ENCODE measurements at regions not wholly inside any gene's neighbourhood (a gene's known extent, or its start where the extent isn't known, plus 50 kb on each side); places are given as distances from the start of the nearest gene placed in this dataset.

- H3K27ac ChIP-seq (ENCODE audit: low read depth, low read length), result no peak overlapping the region
- H3K4me1 ChIP-seq (ENCODE audit: insufficient read depth, low read length), result no peaks in the 10 kb centered on the region
- DNase-seq (ENCODE audit: low read depth), result no peak
- H3K27me3 Mint-ChIP-seq (ENCODE audit: low read depth, unreplicated experiment), result no peaks in the 10 kb centered on the region
- H3K4me2 ChIP-seq (ENCODE audit: low read length), result no peak overlapping the region
- H3K27me3 ChIP-seq (ENCODE audit: insufficient read depth, low read length), result no peaks in the 10 kb centered on the region
- no peaks in the 10 kb centered on the region for H3K36me3 Mint-ChIP-seq (ENCODE audit: low read depth, unreplicated experiment)
- no peaks in the 10 kb centered on the region for H3K9me3 ChIP-seq (ENCODE audit: insufficient read depth, low read depth, low read length)
- H3K9me3 Mint-ChIP-seq (ENCODE audit: unreplicated experiment), result no peaks in the 10 kb centered on the region
- H3K4me3 ChIP-seq (ENCODE audit: insufficient read depth, low read depth, low read length), result no peak overlapping the region
- no peak for FAIRE-seq
- H3K79me2 ChIP-seq (ENCODE audit: insufficient read depth, low read length), result no peaks in the 10 kb centered on the region
- H3K4me1 Mint-ChIP-seq (ENCODE audit: low read depth, unreplicated experiment), result no peaks in the 10 kb centered on the region
- no peaks in the 10 kb centered on the region for H4K20me1 ChIP-seq (ENCODE audit: insufficient read depth, low read length)
- no peak overlapping the region for H2AFZ ChIP-seq (ENCODE audit: low read depth, low read length)
- H3K4me3 Mint-ChIP-seq (ENCODE audit: unreplicated experiment), result no peak overlapping the region
- TF ChIP-seq CTCF (IDR thresholded peaks at IDR 0.05; ENCODE audit: insufficient read depth, low read depth, low read length) (no peak), EZH2 (IDR thresholded peaks at IDR 0.05; ENCODE audit: insufficient read depth, low read length) (no peak)
- H3K36me3 ChIP-seq (ENCODE audit: insufficient read depth, low read length), result no peaks in the 10 kb centered on the region
- H3K27ac Mint-ChIP-seq (ENCODE audit: unreplicated experiment), result no peak overlapping the region
- no peak overlapping the region for H3K9ac ChIP-seq (ENCODE audit: low read length)
Measured at GRCh38 chr4:178471994-178472393, 1029.8 kb upstream of the AGA start.

- Histone ChIP-seq H3K4me1 (ENCODE audit: insufficient read depth, low read length) (no peaks in the 10 kb centered on the region), H3K27ac (ENCODE audit: low read depth, low read length) (no peak overlapping the region), H3K9ac (ENCODE audit: low read length) (no peak overlapping the region), H4K20me1 (ENCODE audit: insufficient read depth, low read length) (no peaks in the 10 kb centered on the region), H3K27me3 (ENCODE audit: insufficient read depth, low read length) (no peaks in the 10 kb centered on the region), H3K79me2 (ENCODE audit: insufficient read depth, low read length) (no peaks in the 10 kb centered on the region), H3K4me3 (ENCODE audit: insufficient read depth, low read depth, low read length) (no peak overlapping the region), H3K36me3 (ENCODE audit: insufficient read depth, low read length) (no peaks in the 10 kb centered on the region), H3K9me3 (ENCODE audit: insufficient read depth, low read depth, low read length) (no peaks in the 10 kb centered on the region), H2AFZ (ENCODE audit: low read depth, low read length) (no peak overlapping the region), H3K4me2 (ENCODE audit: low read length) (no peak overlapping the region)
- FAIRE-seq, result no peak
- Mint-ChIP-seq H3K27ac (ENCODE audit: unreplicated experiment) (no peak overlapping the region), H3K4me1 (ENCODE audit: low read depth, unreplicated experiment) (no peaks in the 10 kb centered on the region), H3K36me3 (ENCODE audit: low read depth, unreplicated experiment) (no peaks in the 10 kb centered on the region), H3K4me3 (ENCODE audit: unreplicated experiment) (no peak overlapping the region), H3K27me3 (ENCODE audit: low read depth, unreplicated experiment) (no peaks in the 10 kb centered on the region), H3K9me3 (ENCODE audit: unreplicated experiment) (no peaks in the 10 kb centered on the region)
- no peak for TF ChIP-seq EZH2 (IDR thresholded peaks at IDR 0.05; ENCODE audit: insufficient read depth, low read length)
- TF ChIP-seq CTCF (IDR thresholded peaks at IDR 0.05; ENCODE audit: insufficient read depth, low read depth, low read length), result no peak
- DNase-seq (ENCODE audit: low read depth), result no peak
Measured at GRCh38 chr4:178480105-178480504, 1037.9 kb upstream of the AGA start.

GRCh38 chr4:178480881-178481280, 1038.6 kb upstream of the AGA start:
- H3K27me3 Mint-ChIP-seq (ENCODE audit: low read depth, unreplicated experiment), result no peaks in the 10 kb centered on the region
- H4K20me1 ChIP-seq (ENCODE audit: insufficient read depth, low read length), result no peaks in the 10 kb centered on the region

More at GRCh38 chr4:178480881-178481280, 1038.6 kb upstream of the AGA start:
- H3K9ac ChIP-seq (ENCODE audit: low read length), result no peak overlapping the region
- Mint-ChIP-seq H3K4me1 (ENCODE audit: low read depth, unreplicated experiment) (no peaks in the 10 kb centered on the region), H3K9me3 (ENCODE audit: unreplicated experiment) (no peaks in the 10 kb centered on the region), H3K4me3 (ENCODE audit: unreplicated experiment) (no peak overlapping the region), H3K27ac (ENCODE audit: unreplicated experiment) (no peak overlapping the region), H3K36me3 (ENCODE audit: low read depth, unreplicated experiment) (no peaks in the 10 kb centered on the region)
- no peak overlapping the region for H3K27ac ChIP-seq (ENCODE audit: low read depth, low read length)
- no peaks in the 10 kb centered on the region for H3K27me3 ChIP-seq (ENCODE audit: insufficient read depth, low read length)
- H2AFZ ChIP-seq (ENCODE audit: low read depth, low read length), result no peak overlapping the region
- FAIRE-seq, result no peak
- no peak for TF ChIP-seq EZH2 (IDR thresholded peaks at IDR 0.05; ENCODE audit: insufficient read depth, low read length)
- TF ChIP-seq CTCF (IDR thresholded peaks at IDR 0.05; ENCODE audit: insufficient read depth, low read depth, low read length), result no peak
- H3K9me3 ChIP-seq (ENCODE audit: insufficient read depth, low read depth, low read length), result no peaks in the 10 kb centered on the region
- no peak for DNase-seq (ENCODE audit: low read depth)
- H3K4me1 ChIP-seq (ENCODE audit: insufficient read depth, low read length), result no peaks in the 10 kb centered on the region
- H3K36me3 ChIP-seq (ENCODE audit: insufficient read depth, low read length), result no peaks in the 10 kb centered on the region
- H3K4me2 ChIP-seq (ENCODE audit: low read length), result no peak overlapping the region
- H3K4me3 ChIP-seq (ENCODE audit: insufficient read depth, low read depth, low read length), result no peak overlapping the region
- no peaks in the 10 kb centered on the region for H3K79me2 ChIP-seq (ENCODE audit: insufficient read depth, low read length)
